Activated T-cell treated with anti-CD3 and anti-CD28 coated beads, Interleukin-2, amount 50 U/mL, for 24 hours (primary cell): ENCODE measurements at regions not wholly inside any gene's neighbourhood (a gene's known extent, or its start where the extent isn't known, plus 50 kb on each side); places are given as distances from the start of the nearest gene placed in this dataset.

Experiments used
- DNase-seq: peaks from one replicate; pipeline ENCODE4 v3.0.0-alpha.2; 2020
- H3K27ac Mint-ChIP-seq: 2 replicates; pipeline ENCODE4 v1.8.0; 2020; ENCODE audit warnings: mild to moderate bottlenecking, mixed read lengths
- H3K27me3 Mint-ChIP-seq: 2 replicates; pipeline ENCODE4 v1.8.0; 2020; ENCODE audit warnings: mixed read lengths
- H3K36me3 Mint-ChIP-seq: 2 replicates; pipeline ENCODE4 v1.8.0; 2020; ENCODE audit warnings: low read depth, mixed read lengths
- H3K4me1 Mint-ChIP-seq: 2 replicates; pipeline ENCODE4 v1.8.0; 2020; ENCODE audit warnings: low read depth, mixed read lengths
- H3K4me3 Mint-ChIP-seq: 2 replicates; pipeline ENCODE4 v1.8.0; 2020; ENCODE audit warnings: mild to moderate bottlenecking, moderate library complexity, mixed read lengths
- H3K9me3 Mint-ChIP-seq: 2 replicates; pipeline ENCODE4 v1.8.0; 2020; ENCODE audit warnings: mixed read lengths

- no peak for DNase-seq
- no peaks in the 10 kb centered on the region for H3K27me3 Mint-ChIP-seq
- peaks cover 3% of the 10 kb centered on the region for H3K9me3 Mint-ChIP-seq
- H3K36me3 Mint-ChIP-seq = no peaks in the 10 kb centered on the region
- no peak overlapping the region for H3K27ac Mint-ChIP-seq
- no peaks in the 10 kb centered on the region for H3K4me1 Mint-ChIP-seq
- no peak overlapping the region for H3K4me3 Mint-ChIP-seq
Measured at GRCh38 chr3:22901684-22902083, 301.4 kb upstream of the UBE2E2 start.

- no peaks in the 10 kb centered on the region for H3K27me3 Mint-ChIP-seq
- no peaks in the 10 kb centered on the region for H3K36me3 Mint-ChIP-seq
- H3K9me3 Mint-ChIP-seq = no peaks in the 10 kb centered on the region
- no peaks in the 10 kb centered on the region for H3K4me1 Mint-ChIP-seq
- H3K27ac Mint-ChIP-seq = no peak overlapping the region
- H3K4me3 Mint-ChIP-seq = no peak overlapping the region
- no peak for DNase-seq
Measured at GRCh38 chr3:22907161-22907780, 295.9 kb upstream of the UBE2E2 start.

- Mint-ChIP-seq H3K27ac (no peak overlapping the region), H3K4me3 (no peak overlapping the region), H3K36me3 (no peaks in the 10 kb centered on the region), H3K27me3 (no peaks in the 10 kb centered on the region), H3K4me1 (no peaks in the 10 kb centered on the region), H3K9me3 (no peaks in the 10 kb centered on the region)
- DNase-seq = no peak
Measured at GRCh38 chr3:22907796-22908195, 295.3 kb upstream of the UBE2E2 start.

GRCh38 chr3:22908989-22909507, 294.1 kb upstream of the UBE2E2 start:
- no peak overlapping the region for H3K4me3 Mint-ChIP-seq
- no peaks in the 10 kb centered on the region for H3K4me1 Mint-ChIP-seq
- no peak for DNase-seq
- no peaks in the 10 kb centered on the region for H3K9me3 Mint-ChIP-seq
- H3K36me3 Mint-ChIP-seq = no peaks in the 10 kb centered on the region
- H3K27me3 Mint-ChIP-seq = no peaks in the 10 kb centered on the region
- no peak overlapping the region for H3K27ac Mint-ChIP-seq

- no peaks in the 10 kb centered on the region for H3K4me1 Mint-ChIP-seq
- no peaks in the 10 kb centered on the region for H3K9me3 Mint-ChIP-seq
- no peaks in the 10 kb centered on the region for H3K36me3 Mint-ChIP-seq
- no peak overlapping the region for H3K4me3 Mint-ChIP-seq
- no peaks in the 10 kb centered on the region for H3K27me3 Mint-ChIP-seq
- no peak overlapping the region for H3K27ac Mint-ChIP-seq
- no peak for DNase-seq
Measured at GRCh38 chr3:22916933-22917332, 286.2 kb upstream of the UBE2E2 start.

- Mint-ChIP-seq H3K4me1 (no peaks in the 10 kb centered on the region), H3K27me3 (no peaks in the 10 kb centered on the region), H3K4me3 (no peak overlapping the region), H3K36me3 (no peaks in the 10 kb centered on the region), H3K27ac (no peak overlapping the region), H3K9me3 (no peaks in the 10 kb centered on the region)
- DNase-seq = no peak
Measured at GRCh38 chr3:22920006-22920405, 283.1 kb upstream of the UBE2E2 start.

- Mint-ChIP-seq H3K36me3 (no peaks in the 10 kb centered on the region), H3K27ac (no peak overlapping the region), H3K4me3 (no peak overlapping the region), H3K4me1 (no peaks in the 10 kb centered on the region), H3K9me3 (no peaks in the 10 kb centered on the region), H3K27me3 (no peaks in the 10 kb centered on the region)
- DNase-seq = no peak
Measured at GRCh38 chr3:22922317-22922716, 280.8 kb upstream of the UBE2E2 start.

- Mint-ChIP-seq H3K4me3 (no peak overlapping the region), H3K4me1 (no peaks in the 10 kb centered on the region), H3K27me3 (no peaks in the 10 kb centered on the region), H3K36me3 (no peaks in the 10 kb centered on the region), H3K27ac (no peak overlapping the region), H3K9me3 (no peaks in the 10 kb centered on the region)
- no peak for DNase-seq
Measured at GRCh38 chr3:22923711-22924110, 279.4 kb upstream of the UBE2E2 start.

GRCh38 chr3:22928216-22929110, 274.7 kb upstream of the UBE2E2 start:
- Mint-ChIP-seq H3K4me3 (no peak overlapping the region), H3K9me3 (no peaks in the 10 kb centered on the region), H3K4me1 (no peaks in the 10 kb centered on the region), H3K27ac (no peak overlapping the region), H3K27me3 (no peaks in the 10 kb centered on the region), H3K36me3 (no peaks in the 10 kb centered on the region)
- DNase-seq = no peak

- Mint-ChIP-seq H3K36me3 (no peaks in the 10 kb centered on the region), H3K4me1 (no peaks in the 10 kb centered on the region), H3K27me3 (no peaks in the 10 kb centered on the region), H3K27ac (no peak overlapping the region), H3K4me3 (no peak overlapping the region), H3K9me3 (no peaks in the 10 kb centered on the region)
- no peak for DNase-seq
Measured at GRCh38 chr3:22933051-22933840, 269.9 kb upstream of the UBE2E2 start.

- H3K27me3 Mint-ChIP-seq = no peaks in the 10 kb centered on the region
- no peak overlapping the region for H3K4me3 Mint-ChIP-seq
- no peaks in the 10 kb centered on the region for H3K9me3 Mint-ChIP-seq
- no peak for DNase-seq
- H3K36me3 Mint-ChIP-seq = no peaks in the 10 kb centered on the region
- H3K4me1 Mint-ChIP-seq = no peaks in the 10 kb centered on the region
- H3K27ac Mint-ChIP-seq = no peak overlapping the region
Measured at GRCh38 chr3:22933841-22934116, 269.3 kb upstream of the UBE2E2 start.

GRCh38 chr3:22935040-22935439, 268.1 kb upstream of the UBE2E2 start:
- Mint-ChIP-seq H3K9me3 (no peaks in the 10 kb centered on the region), H3K4me3 (no peak overlapping the region), H3K27me3 (no peaks in the 10 kb centered on the region), H3K4me1 (no peaks in the 10 kb centered on the region), H3K27ac (no peak overlapping the region), H3K36me3 (no peaks in the 10 kb centered on the region)
- DNase-seq = no peak

GRCh38 chr3:22937536-22937935, 265.6 kb upstream of the UBE2E2 start:
- Mint-ChIP-seq H3K27ac (no peak overlapping the region), H3K9me3 (no peaks in the 10 kb centered on the region), H3K4me3 (no peak overlapping the region), H3K36me3 (no peaks in the 10 kb centered on the region), H3K4me1 (no peaks in the 10 kb centered on the region), H3K27me3 (no peaks in the 10 kb centered on the region)
- no peak for DNase-seq

- H3K4me3 Mint-ChIP-seq = no peak overlapping the region
- H3K9me3 Mint-ChIP-seq = no peaks in the 10 kb centered on the region
- H3K27me3 Mint-ChIP-seq = no peaks in the 10 kb centered on the region
- DNase-seq = no peak
- H3K27ac Mint-ChIP-seq = no peak overlapping the region
- no peaks in the 10 kb centered on the region for H3K4me1 Mint-ChIP-seq
- H3K36me3 Mint-ChIP-seq = no peaks in the 10 kb centered on the region
Measured at GRCh38 chr3:22938739-22939138, 264.4 kb upstream of the UBE2E2 start.

- Mint-ChIP-seq H3K27me3 (no peaks in the 10 kb centered on the region), H3K4me1 (no peaks in the 10 kb centered on the region), H3K27ac (no peak overlapping the region), H3K9me3 (no peaks in the 10 kb centered on the region), H3K36me3 (no peaks in the 10 kb centered on the region), H3K4me3 (no peak overlapping the region)
- DNase-seq = no peak
Measured at GRCh38 chr3:22939349-22939748, 263.8 kb upstream of the UBE2E2 start.
